ENCODE measurements at regions not wholly inside any gene's neighbourhood (a gene's known extent, or its start where the extent isn't known, plus 50 kb on each side); places are given as distances from the start of the nearest gene placed in this dataset.

GRCh38 chr15:25239471-25240345 lies 199.1 kb downstream of the UBE3A start:
- H3K36me3 ChIP-seq (replicated peaks in 1 of 2; ENCODE audit: control extremely low read depth in 1 of 2, control insufficient read depth in 1 of 2, extremely low read depth in 1 of 2, insufficient read depth in 2 of 2, low read length in 1 of 2) = no peaks in the 10 kb centered on the region
- TF ChIP-seq CTCF (IDR thresholded peaks at IDR 0.05) (no peak), EZH2 (IDR thresholded peaks at IDR 0.05; ENCODE audit: borderline replicate concordance, insufficient read depth, low read depth, low read length, poor library complexity, severe bottlenecking) (no peak)
- H3K9ac ChIP-seq (ENCODE audit: low read length) = no peak overlapping the region
- no peaks in the 10 kb centered on the region for H3K79me2 ChIP-seq (ENCODE audit: control insufficient read depth, insufficient read depth, low read length)
- ChIA-PET POLR2A (no interaction called here), CTCF (no interaction called here)
- WGBS (ENCODE audit: insufficient coverage) = 89% methylated on average over 9 of the region's 9 CpGs
- H4K20me1 ChIP-seq (ENCODE audit: control insufficient read depth, insufficient read depth, low read length, poor library complexity, severe bottlenecking) = no peaks in the 10 kb centered on the region
- Mint-ChIP-seq H3K9me3 (ENCODE audit: insufficient read depth) (no peaks in the 10 kb centered on the region), H3K4me3 (no peak overlapping the region), H3K4me1 (no peaks in the 10 kb centered on the region), H3K27ac (no peak overlapping the region), H3K27me3 (no peaks in the 10 kb centered on the region)
- H2AFZ ChIP-seq (ENCODE audit: insufficient read depth, low read depth, low read length, poor library complexity, severe bottlenecking) = no peak overlapping the region
- H3K9me3 ChIP-seq (ENCODE audit: control extremely low read depth in 1 of 3, control insufficient read depth in 2 of 3, insufficient read depth in 1 of 3, low read length in 2 of 3) = peaks cover 0 to 93% (median 0%) of the 10 kb centered on the region in 3 donors
- intact Hi-C loops (cut with micrococcal nuclease) = no loop called here
- H3K27me3 ChIP-seq (replicated peaks in 1 of 4; ENCODE audit: control extremely low read depth in 1 of 4, control insufficient read depth in 3 of 4, insufficient read depth in 4 of 4, low read length in 3 of 4) = no peaks in the 10 kb centered on the region
- ATAC-seq (ENCODE audit: low read depth) (no peak), DNase-seq (no peak)
- no peak overlapping the region for H3K4me2 ChIP-seq (replicated peaks; ENCODE audit: low read depth, low read length, poor library complexity, severe bottlenecking)
- no peak overlapping the region for H3K27ac ChIP-seq (ENCODE audit: low read length in 2 of 2)
- no peaks in the 10 kb centered on the region for H3K4me1 ChIP-seq (ENCODE audit: control insufficient read depth in 2 of 2, insufficient read depth in 2 of 2, low read length in 2 of 2)
- H3K4me3 ChIP-seq (ENCODE audit: control extremely low read depth in 1 of 5, extremely low read depth in 1 of 5, insufficient read depth in 1 of 5, low read depth in 2 of 5, low read length in 4 of 5) = no peak overlapping the region

GRCh38 chr15:25240461-25241021 lies 198.3 kb downstream of the UBE3A start:
- Histone ChIP-seq H3K4me2 (replicated peaks; ENCODE audit: low read depth, low read length, poor library complexity, severe bottlenecking) (no peak overlapping the region), H4K20me1 (ENCODE audit: control insufficient read depth, insufficient read depth, low read length, poor library complexity, severe bottlenecking) (no peaks in the 10 kb centered on the region), H2AFZ (ENCODE audit: insufficient read depth, low read depth, low read length, poor library complexity, severe bottlenecking) (no peak overlapping the region), H3K9ac (ENCODE audit: low read length) (no peak overlapping the region), H3K79me2 (ENCODE audit: control insufficient read depth, insufficient read depth, low read length) (no peaks in the 10 kb centered on the region), H3K4me3 (ENCODE audit: control extremely low read depth in 1 of 5, extremely low read depth in 1 of 5, insufficient read depth in 1 of 5, low read depth in 2 of 5, low read length in 4 of 5) (no peak overlapping the region), H3K36me3 (replicated peaks in 1 of 2; ENCODE audit: control extremely low read depth in 1 of 2, control insufficient read depth in 1 of 2, extremely low read depth in 1 of 2, insufficient read depth in 2 of 2, low read length in 1 of 2) (no peaks in the 10 kb centered on the region), H3K27ac (ENCODE audit: low read length in 2 of 2) (no peak overlapping the region), H3K9me3 (ENCODE audit: control extremely low read depth in 1 of 3, control insufficient read depth in 2 of 3, insufficient read depth in 1 of 3, low read length in 2 of 3) (peaks cover 0 to 93% (median 0%) of the 10 kb centered on the region in 3 donors), H3K4me1 (ENCODE audit: control insufficient read depth in 2 of 2, insufficient read depth in 2 of 2, low read length in 2 of 2) (no peaks in the 10 kb centered on the region), H3K27me3 (replicated peaks in 1 of 4; ENCODE audit: control extremely low read depth in 1 of 4, control insufficient read depth in 3 of 4, insufficient read depth in 4 of 4, low read length in 3 of 4) (no peaks in the 10 kb centered on the region)
- H3K9me3 Mint-ChIP-seq (ENCODE audit: insufficient read depth) = peaks cover 2% of the 10 kb centered on the region
- DNase-seq = no peak
- ChIA-PET CTCF (no interaction called here), POLR2A (no interaction called here)
- H3K27ac Mint-ChIP-seq = no peak overlapping the region
- no peaks in the 10 kb centered on the region for H3K27me3 Mint-ChIP-seq
- no peak for TF ChIP-seq CTCF (IDR thresholded peaks at IDR 0.05)
- no peak for TF ChIP-seq EZH2 (IDR thresholded peaks at IDR 0.05; ENCODE audit: borderline replicate concordance, insufficient read depth, low read depth, low read length, poor library complexity, severe bottlenecking)
- WGBS (ENCODE audit: insufficient coverage) = 82% methylated on average over 13 of the region's 13 CpGs
- H3K4me3 Mint-ChIP-seq = no peak overlapping the region
- no peak for ATAC-seq (ENCODE audit: low read depth)
- no peaks in the 10 kb centered on the region for H3K4me1 Mint-ChIP-seq
- intact Hi-C loops (cut with micrococcal nuclease) = no loop called here
